ENCODE measurements at regions not wholly inside any gene's neighbourhood (a gene's known extent, or its start where the extent isn't known, plus 50 kb on each side); places are given as distances from the start of the nearest gene placed in this dataset.

GRCh38 chr12:25332143-25332542 is 81.4 kb upstream of the KRAS start:
- TF ChIP-seq EP300 (IDR thresholded peaks at IDR 0.05; ENCODE audit: borderline replicate concordance in 1 of 2, control insufficient read depth in 1 of 2, low read depth in 2 of 2, low read length in 2 of 2) (no peak), CTCF (IDR thresholded peaks at IDR 0.05 in 2 of 3, conservative IDR thresholded peaks at IDR 0.05 in 1 of 3; ENCODE audit: control insufficient read depth in 2 of 3, extremely low read depth in 1 of 3, insufficient read depth in 1 of 3, low read depth in 3 of 3, low read length in 3 of 3) (no peak), EZH2 (IDR thresholded peaks at IDR 0.05; ENCODE audit: borderline replicate concordance, control insufficient read depth, low read depth, low read length) (no peak), SPI1 (IDR thresholded peaks at IDR 0.05; ENCODE audit: borderline replicate concordance, insufficient read depth, low read depth, low read length) (no peak), REST (IDR thresholded peaks at IDR 0.05; ENCODE audit: low read depth, low read length) (no peak), MYC (IDR thresholded peaks at IDR 0.05; ENCODE audit: insufficient read depth, insufficient read length, insufficient replicate concordance, low read length, severe bottlenecking) (no peak), POLR2A (IDR thresholded peaks at IDR 0.05; ENCODE audit: low read depth, low read length) (no peak), BCLAF1 (IDR thresholded peaks at IDR 0.05) (no peak), MAX (IDR thresholded peaks at IDR 0.05; ENCODE audit: low read depth, low read length) (no peak), RCOR1 (conservative IDR thresholded peaks at IDR 0.05; ENCODE audit: low read depth, low read length) (no peak), ELK1 (IDR thresholded peaks at IDR 0.05; ENCODE audit: low read depth, low read length) (no peak)
